ENCODE measurements at regions not wholly inside any gene's neighbourhood (a gene's known extent, or its start where the extent isn't known, plus 50 kb on each side); places are given as distances from the start of the nearest gene placed in this dataset.
"Not testable (repeated sequence)": the region's sequence is repeated elsewhere in the genome, so short reads cannot be mapped to it uniquely, and the experiment has no call there.

DNA sequence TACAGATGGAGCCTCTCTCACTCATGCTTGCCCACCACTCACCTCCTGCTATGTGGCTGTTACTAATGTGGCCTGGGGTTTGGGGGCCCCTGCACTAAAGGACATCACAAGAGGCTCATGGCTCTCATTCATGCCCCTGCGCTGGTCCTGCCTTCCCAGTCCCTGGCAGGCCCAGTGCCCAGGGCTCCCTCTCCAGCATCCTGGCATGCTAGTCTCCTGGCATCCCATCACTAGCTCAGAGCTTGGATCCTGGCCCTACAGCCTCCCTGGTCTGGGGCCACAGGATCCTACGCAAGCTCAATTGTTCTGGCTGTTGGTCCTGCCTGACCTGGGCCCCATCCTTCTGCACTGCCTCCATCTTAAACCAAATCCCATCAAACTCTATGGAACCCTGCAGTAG lies 685.4 kb downstream of the PTPRU start:
- no peak for TF ChIP-seq JUND (IDR thresholded peaks at IDR 0.05; ENCODE audit: low read depth)
- in situ Hi-C loops (cut with HindIII; ENCODE audit: low pct_unique_long_range_greater_than_20kb, low sequenced_read_pairs): no loop called here
- DNase-seq (ENCODE audit: low read depth in 1 of 2, low spot score in 1 of 2): no peak

DNA sequence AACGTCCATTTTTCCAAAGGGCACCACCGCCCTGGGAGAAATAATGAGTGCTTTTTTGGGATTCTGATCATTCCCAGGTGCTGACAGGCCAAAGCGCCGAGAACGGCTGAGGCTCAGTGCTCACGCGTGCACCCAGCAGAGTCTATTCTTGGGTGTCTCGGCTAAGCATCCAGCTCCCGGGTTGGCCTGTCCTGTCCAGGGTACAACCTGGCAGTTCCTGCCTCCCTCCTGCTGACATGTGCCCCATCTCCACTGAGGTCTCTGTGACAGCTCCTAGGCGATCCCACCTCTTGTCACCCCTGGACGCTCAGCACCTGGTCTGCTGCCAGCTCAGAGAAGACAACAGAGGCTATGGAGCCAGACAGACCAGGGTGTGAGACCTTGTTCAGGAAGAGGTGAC lies 684.5 kb downstream of the PTPRU start:
- no peak for TF ChIP-seq JUND (IDR thresholded peaks at IDR 0.05; ENCODE audit: low read depth)
- in situ Hi-C loops (cut with HindIII; ENCODE audit: low pct_unique_long_range_greater_than_20kb, low sequenced_read_pairs): no loop called here
- DNase-seq (ENCODE audit: low read depth in 1 of 2, low spot score in 1 of 2): no peak

DNA sequence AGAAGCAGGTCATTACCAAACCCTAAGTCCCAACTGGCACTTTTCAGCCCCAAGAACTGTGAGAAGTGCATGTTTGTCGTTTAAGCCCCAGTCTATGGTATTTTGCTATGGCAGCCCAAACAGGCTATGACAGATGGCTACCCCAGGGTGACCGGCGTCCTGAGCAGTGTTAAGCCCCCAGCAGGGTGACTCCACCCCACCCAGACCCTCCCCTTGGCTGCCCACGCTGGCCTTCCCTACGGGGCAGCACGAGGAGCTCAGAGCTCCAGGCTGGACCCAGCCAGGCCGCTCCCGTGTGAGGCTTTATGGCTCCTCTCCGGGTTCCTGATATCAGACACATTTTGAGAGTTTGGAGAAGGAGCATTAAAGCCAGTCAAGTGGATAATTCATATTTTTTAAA lies 684.0 kb downstream of the PTPRU start:
- in situ Hi-C loops (cut with HindIII; ENCODE audit: low pct_unique_long_range_greater_than_20kb, low sequenced_read_pairs): no loop called here
- no peak for TF ChIP-seq JUND (IDR thresholded peaks at IDR 0.05; ENCODE audit: low read depth)
- no peak for DNase-seq (ENCODE audit: low read depth in 1 of 2, low spot score in 1 of 2)

DNA sequence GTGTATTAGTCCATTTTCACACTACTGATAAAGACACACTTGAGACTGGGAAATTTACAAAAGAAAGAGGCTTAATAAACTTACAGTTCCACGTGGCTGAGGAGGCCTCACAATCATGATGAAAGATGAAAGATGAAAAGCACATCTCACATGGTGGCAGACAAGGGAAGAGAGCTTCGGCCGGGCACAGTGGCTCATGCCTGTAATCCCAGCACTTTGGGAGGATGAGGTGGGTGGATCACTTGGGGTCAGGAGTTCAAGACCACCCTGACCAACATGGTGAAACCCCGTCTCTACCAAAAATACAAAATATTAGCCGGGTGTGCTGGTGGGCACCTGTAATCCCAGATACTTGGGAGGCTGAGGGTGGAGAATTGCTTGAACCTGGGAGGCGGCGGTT lies 682.7 kb downstream of the PTPRU start:
- in situ Hi-C loops (cut with HindIII; ENCODE audit: low pct_unique_long_range_greater_than_20kb, low sequenced_read_pairs); DNase-seq (ENCODE audit: low read depth in 1 of 2, low spot score in 1 of 2): not testable (repeated sequence)

DNA sequence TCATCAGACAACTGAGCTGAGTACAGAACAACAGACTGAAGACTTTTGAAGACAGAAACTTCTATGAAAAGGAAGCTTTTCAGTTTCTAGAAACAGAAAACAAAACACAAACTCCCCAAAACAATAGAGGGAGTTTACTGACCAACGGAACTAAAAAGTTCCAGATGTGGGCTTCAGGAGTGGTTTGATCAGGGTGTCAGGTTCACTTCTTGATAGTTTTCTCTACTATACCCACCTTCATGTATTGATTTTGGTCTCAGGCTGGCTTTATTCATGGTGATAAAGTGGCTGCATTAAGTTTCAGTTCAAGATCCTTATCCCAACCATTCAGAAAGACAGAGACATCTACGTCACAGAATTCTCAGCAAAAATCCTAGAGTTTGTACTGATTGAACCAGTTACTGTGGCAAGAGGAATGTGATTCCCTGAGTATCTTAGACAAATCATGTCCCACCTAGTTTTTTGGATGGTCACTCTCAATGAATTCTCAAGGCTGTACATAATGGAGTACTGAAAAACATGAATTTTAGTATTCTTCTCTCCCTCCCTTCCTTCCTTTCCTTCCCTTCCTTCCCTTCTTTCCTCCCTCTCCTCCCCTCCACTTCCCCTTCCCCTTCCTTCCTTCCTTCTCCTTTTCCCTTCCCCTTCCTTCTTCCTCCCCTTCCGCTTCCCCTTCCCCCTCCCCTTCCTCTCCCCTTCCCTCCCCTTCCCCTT lies 680.5 kb downstream of the PTPRU start:
- no peak for DNase-seq (ENCODE audit: low read depth in 1 of 2, low spot score in 1 of 2)
- in situ Hi-C loops (cut with HindIII; ENCODE audit: low pct_unique_long_range_greater_than_20kb, low sequenced_read_pairs): no loop called here
- TF ChIP-seq JUND (IDR thresholded peaks at IDR 0.05; ENCODE audit: low read depth): no peak

DNA sequence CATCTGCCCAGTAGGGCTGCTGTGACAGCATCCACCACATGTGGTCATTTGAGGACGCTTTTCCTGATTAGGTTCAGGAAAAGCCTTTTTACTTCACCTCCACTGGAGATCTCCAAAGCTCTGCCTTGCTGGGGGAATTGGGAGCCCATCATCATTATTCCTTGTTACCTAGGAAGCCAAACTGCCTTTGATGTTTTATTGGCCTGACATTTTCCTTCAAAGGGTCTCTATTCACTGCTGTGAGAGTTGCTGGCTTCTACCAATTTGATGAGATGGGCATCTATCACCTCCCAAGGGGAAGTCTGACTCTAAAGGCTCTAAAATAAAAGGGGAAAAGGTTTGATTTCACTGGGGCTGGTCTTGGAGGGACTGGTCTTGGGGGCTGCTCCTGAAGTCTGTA lies 678.6 kb downstream of the PTPRU start:
- in situ Hi-C loops (cut with HindIII; ENCODE audit: low pct_unique_long_range_greater_than_20kb, low sequenced_read_pairs): no loop called here
- DNase-seq (ENCODE audit: low read depth in 1 of 2, low spot score in 1 of 2): no peak
- TF ChIP-seq JUND (IDR thresholded peaks at IDR 0.05; ENCODE audit: low read depth): no peak

DNA sequence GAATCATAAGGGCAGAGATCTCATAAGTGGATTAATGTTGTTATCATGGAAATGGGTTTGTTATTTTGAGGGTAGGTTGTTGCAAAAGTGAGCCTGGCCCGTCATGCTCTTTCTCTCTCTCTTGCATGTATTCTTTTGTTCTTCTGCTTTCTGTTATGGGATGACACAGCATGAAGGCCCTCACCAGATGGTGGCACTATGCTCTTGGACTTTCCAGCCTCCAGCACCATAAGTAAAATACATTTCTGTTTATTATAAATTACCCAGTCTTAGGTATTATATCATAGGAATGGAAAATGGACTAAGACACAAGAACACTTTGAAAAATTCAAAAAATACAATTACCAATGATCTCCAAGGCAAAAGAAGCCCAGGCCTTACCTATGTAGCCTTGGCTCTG lies 676.1 kb downstream of the PTPRU start:
- in situ Hi-C loops (cut with HindIII; ENCODE audit: low pct_unique_long_range_greater_than_20kb, low sequenced_read_pairs): no loop called here
- no peak for TF ChIP-seq JUND (IDR thresholded peaks at IDR 0.05; ENCODE audit: low read depth)
- DNase-seq (ENCODE audit: low read depth in 1 of 2, low spot score in 1 of 2): peak in 1 of 2 experiments; percentile 2

DNA sequence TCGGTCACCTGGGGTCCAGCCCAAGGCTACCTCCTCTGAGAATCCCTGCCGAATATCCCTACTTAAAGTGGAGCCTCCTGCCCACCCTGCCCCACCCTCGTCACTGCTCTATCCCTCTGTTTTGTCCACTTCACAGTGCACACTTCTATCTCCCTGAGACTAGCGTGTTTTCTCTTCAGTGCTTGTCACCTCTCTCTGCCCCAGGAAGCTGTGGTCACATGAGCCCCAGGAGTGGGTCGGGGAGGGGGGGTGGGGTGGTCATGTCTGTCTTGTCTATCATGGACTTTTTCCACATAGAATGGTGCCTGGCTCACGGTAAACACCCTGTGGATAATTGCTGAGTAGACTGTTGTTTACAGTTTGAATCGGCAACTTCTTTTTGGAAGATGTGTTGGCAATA lies 673.6 kb downstream of the PTPRU start:
- DNase-seq (ENCODE audit: low read depth in 1 of 2, low spot score in 1 of 2): no peak
- no peak for TF ChIP-seq JUND (IDR thresholded peaks at IDR 0.05; ENCODE audit: low read depth)
- in situ Hi-C loops (cut with HindIII; ENCODE audit: low pct_unique_long_range_greater_than_20kb, low sequenced_read_pairs): no loop called here

DNA sequence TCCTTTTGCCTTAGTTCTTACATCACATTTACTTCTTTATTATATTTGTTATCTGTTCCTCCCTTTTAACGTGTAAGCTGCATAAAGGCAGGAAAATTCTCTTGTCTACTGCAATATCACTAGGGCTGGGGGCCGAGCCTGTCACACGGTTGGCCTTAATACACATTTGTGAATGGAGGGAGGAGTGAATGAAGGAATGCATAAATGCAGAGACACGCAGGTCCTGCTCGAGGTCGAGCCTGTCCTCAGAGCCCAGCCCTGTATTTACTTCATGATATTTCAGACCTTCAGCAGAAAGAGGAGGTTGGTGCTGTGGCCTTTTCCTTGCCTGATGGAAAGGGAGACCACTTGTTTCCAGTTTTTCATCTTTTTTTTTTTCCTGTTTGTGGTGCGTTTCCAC lies 671.3 kb downstream of the PTPRU start:
- no peak for TF ChIP-seq JUND (IDR thresholded peaks at IDR 0.05; ENCODE audit: low read depth)
- in situ Hi-C loops (cut with HindIII; ENCODE audit: low pct_unique_long_range_greater_than_20kb, low sequenced_read_pairs): no loop called here
- DNase-seq (ENCODE audit: low read depth in 1 of 2, low spot score in 1 of 2): no peak

DNA sequence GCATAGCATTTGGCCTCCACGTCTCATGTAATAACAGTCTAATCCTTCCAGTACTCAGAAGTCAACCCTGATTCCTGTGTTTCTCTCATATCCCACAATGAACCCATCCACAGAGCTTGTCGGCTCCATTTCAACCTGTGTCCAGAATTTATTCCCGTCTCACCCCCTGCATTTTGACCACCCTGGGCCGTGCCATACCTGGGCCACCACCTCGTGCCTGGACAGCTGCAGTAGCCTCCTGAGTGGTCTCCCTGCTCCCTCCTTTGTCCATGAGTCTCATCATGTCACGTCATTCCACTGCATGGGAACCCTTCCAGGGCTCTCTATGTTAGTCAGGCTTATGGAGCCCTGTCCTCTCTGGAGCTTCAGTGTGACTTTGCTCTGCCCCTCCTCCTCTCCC lies 670.6 kb downstream of the PTPRU start:
- no peak for TF ChIP-seq JUND (IDR thresholded peaks at IDR 0.05; ENCODE audit: low read depth)
- in situ Hi-C loops (cut with HindIII; ENCODE audit: low pct_unique_long_range_greater_than_20kb, low sequenced_read_pairs): no loop called here
- no peak for DNase-seq (ENCODE audit: low read depth in 1 of 2, low spot score in 1 of 2)

DNA sequence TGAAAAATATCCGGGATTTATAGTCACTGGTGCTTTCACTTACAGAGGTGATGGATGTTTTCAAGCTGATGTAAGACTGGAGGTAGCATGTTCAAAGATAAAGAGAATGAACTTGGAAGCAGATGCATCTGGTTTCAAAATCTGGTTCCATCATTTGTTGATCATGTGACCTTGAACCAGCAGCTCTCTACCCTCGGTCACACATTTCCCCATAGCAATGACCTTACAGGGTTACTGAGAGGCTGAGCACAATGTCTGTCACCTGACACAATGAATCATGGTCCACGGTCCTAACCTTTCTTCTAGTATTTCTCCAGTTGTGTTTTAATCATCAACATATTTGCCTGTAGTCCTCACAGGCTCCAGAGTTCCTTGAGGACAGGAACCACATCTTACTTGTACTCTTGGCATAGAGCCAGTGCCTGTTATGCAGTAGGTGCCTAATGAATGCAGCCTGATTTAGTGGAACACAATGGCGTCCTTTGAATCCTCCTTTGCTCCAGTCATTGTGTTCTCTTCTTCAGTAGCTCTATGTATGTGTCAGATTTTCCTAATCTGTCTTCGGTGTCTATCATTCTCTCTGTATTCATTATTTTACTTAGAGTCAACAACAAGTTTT lies 667.3 kb downstream of the PTPRU start:
- in situ Hi-C loops (cut with HindIII; ENCODE audit: low pct_unique_long_range_greater_than_20kb, low sequenced_read_pairs): no loop called here
- no peak for TF ChIP-seq JUND (IDR thresholded peaks at IDR 0.05; ENCODE audit: low read depth)
- DNase-seq (ENCODE audit: low read depth in 1 of 2, low spot score in 1 of 2): no peak

DNA sequence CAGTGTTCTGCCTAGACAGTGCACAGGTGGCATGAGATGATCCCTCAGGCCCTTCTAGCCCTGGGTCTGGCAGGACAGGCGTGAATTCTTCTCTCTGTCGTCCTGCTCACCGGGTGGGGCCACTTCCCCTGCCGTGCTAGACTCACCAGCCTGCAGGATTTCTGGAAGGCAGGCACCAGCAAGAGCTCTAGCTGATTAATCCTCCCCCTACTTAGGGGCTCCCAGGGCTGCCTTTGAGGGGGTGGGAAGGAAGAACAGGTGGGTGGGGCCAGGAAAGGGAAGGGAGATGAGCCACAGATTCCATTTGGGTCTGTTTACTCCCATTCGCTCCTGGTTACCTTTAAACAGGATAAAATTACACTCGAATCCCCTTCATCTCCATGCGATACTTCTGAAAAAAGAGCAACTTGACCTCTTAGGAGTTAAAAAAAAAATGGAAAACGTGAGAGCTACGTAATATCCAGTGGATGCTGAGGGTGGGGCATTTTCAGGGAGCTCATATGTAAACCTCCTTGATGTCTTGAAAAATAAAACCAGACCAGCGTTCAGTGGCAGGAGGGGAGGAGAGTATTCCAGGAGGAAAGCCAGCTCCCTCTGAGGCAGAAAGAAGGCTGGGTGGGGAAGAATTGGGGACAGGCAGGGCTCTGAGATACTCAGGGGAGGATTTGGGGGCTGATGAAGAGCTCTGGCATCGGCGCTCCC lies 665.5 kb downstream of the PTPRU start:
- in situ Hi-C loops (cut with HindIII; ENCODE audit: low pct_unique_long_range_greater_than_20kb, low sequenced_read_pairs): no loop called here
- DNase-seq (ENCODE audit: low read depth in 1 of 2, low spot score in 1 of 2): no peak
- TF ChIP-seq JUND (IDR thresholded peaks at IDR 0.05; ENCODE audit: low read depth): no peak

DNA sequence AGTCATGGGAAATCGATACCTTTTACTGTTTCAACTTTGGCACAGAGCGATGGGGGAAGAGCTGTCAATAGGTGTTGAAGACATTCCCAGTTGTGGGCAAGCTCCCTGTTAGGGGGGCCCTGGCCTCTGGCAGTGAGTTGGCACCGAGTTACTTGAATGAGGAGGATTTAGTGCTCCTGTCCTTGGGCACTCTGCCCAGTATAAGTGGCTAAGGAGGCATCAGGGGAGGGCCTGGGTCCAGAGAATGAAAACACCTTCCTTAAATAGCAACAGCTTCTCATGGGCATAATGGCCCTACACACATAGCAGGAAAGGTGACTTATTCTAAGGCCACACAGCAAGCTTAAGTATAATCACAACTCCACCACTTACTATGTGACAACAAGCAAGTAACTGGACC lies 664.4 kb downstream of the PTPRU start:
- DNase-seq (ENCODE audit: low read depth in 1 of 2, low spot score in 1 of 2): no peak
- TF ChIP-seq JUND (IDR thresholded peaks at IDR 0.05; ENCODE audit: low read depth): no peak
- in situ Hi-C loops (cut with HindIII; ENCODE audit: low pct_unique_long_range_greater_than_20kb, low sequenced_read_pairs): no loop called here

All from T47D (cell line).